ENCODE measurements at regions not wholly inside any gene's neighbourhood (a gene's known extent, or its start where the extent isn't known, plus 50 kb on each side); places are given as distances from the start of the nearest gene placed in this dataset.
"Not testable (repeated sequence)": the region's sequence is repeated elsewhere in the genome, so short reads cannot be mapped to it uniquely, and the experiment has no call there.

GRCh38 chrY:17511984-17512383, 368.0 kb downstream of the CDY2B start:
- H3K27me3 ChIP-seq; intact Hi-C loops (cut with DNase I); H3K4me1 ChIP-seq; H3K36me3 ChIP-seq; H3K9me3 ChIP-seq; DNase-seq; H3K27ac ChIP-seq; H3K4me3 ChIP-seq; ATAC-seq: not testable (repeated sequence)

- H3K27me3 ChIP-seq; ATAC-seq; H3K36me3 ChIP-seq; H3K9me3 ChIP-seq; intact Hi-C loops (cut with DNase I); H3K4me1 ChIP-seq; DNase-seq; H3K4me3 ChIP-seq; H3K27ac ChIP-seq: not testable (repeated sequence)
These were observed 368.5 kb downstream of the CDY2B start for GRCh38 chrY:17511476-17511875.

- H3K4me1 ChIP-seq; DNase-seq; H3K9me3 ChIP-seq; H3K27ac ChIP-seq; H3K27me3 ChIP-seq; intact Hi-C loops (cut with DNase I); H3K36me3 ChIP-seq; ATAC-seq; H3K4me3 ChIP-seq: not testable (repeated sequence)
These were observed 374.2 kb downstream of the CDY2B start for GRCh38 chrY:17505834-17506233.

- H3K27me3 ChIP-seq; H3K27ac ChIP-seq; ATAC-seq; DNase-seq; H3K9me3 ChIP-seq; H3K4me3 ChIP-seq; H3K36me3 ChIP-seq; H3K4me1 ChIP-seq; intact Hi-C loops (cut with DNase I): not testable (repeated sequence)
These were observed 395.3 kb downstream of the CDY2B start for GRCh38 chrY:17484763-17485162.

- H3K4me1 ChIP-seq; H3K27ac ChIP-seq; H3K27me3 ChIP-seq; intact Hi-C loops (cut with DNase I); H3K9me3 ChIP-seq; DNase-seq; H3K36me3 ChIP-seq; H3K4me3 ChIP-seq: not testable (repeated sequence)
- peak; percentile 39 for ATAC-seq
These were observed 395.9 kb downstream of the CDY2B start for GRCh38 chrY:17484157-17484556.

- H3K27me3 ChIP-seq; intact Hi-C loops (cut with DNase I); H3K27ac ChIP-seq; H3K9me3 ChIP-seq; H3K36me3 ChIP-seq; H3K4me1 ChIP-seq; H3K4me3 ChIP-seq; DNase-seq: not testable (repeated sequence)
- ATAC-seq = peak; percentile 73
These were observed 398.5 kb downstream of the CDY2B start for GRCh38 chrY:17481389-17482022.

- ATAC-seq = not testable (repeated sequence)
These were observed 408.0 kb downstream of the CDY2B start for GRCh38 chrY:17472068-17472467.

GRCh38 chrY:17459753-17460152, 420.3 kb downstream of the CDY2B start:
- H3K27ac ChIP-seq; H3K4me3 ChIP-seq; H3K36me3 ChIP-seq; H3K9me3 ChIP-seq; H3K4me1 ChIP-seq; DNase-seq; H3K27me3 ChIP-seq; intact Hi-C loops (cut with DNase I): not testable (repeated sequence)
- peak; percentile 93 for ATAC-seq

More at GRCh38 chrY:17472068-17472467, 408.0 kb downstream of the CDY2B start:
- H3K4me3 ChIP-seq; intact Hi-C loops (cut with DNase I); DNase-seq; H3K27me3 ChIP-seq; H3K27ac ChIP-seq; H3K9me3 ChIP-seq; H3K36me3 ChIP-seq; H3K4me1 ChIP-seq: not testable (repeated sequence)

- peak; percentile 50 for TF ChIP-seq CTCF (IDR thresholded peaks at IDR 0.05)
- H3K27me3 ChIP-seq = no peaks in the 10 kb centered on the region
- no peaks in the 10 kb centered on the region for H3K4me1 ChIP-seq
- ATAC-seq (no peak), DNase-seq (no peak)
- intact Hi-C loops (cut with DNase I) = no loop called here
- H3K27ac ChIP-seq = no peak overlapping the region
- H3K9me3 ChIP-seq = no peaks in the 10 kb centered on the region
- no peaks in the 10 kb centered on the region for H3K36me3 ChIP-seq
- H3K4me3 ChIP-seq = no peak overlapping the region
These were observed 449.4 kb downstream of the CDY2B start for GRCh38 chrY:17430570-17431166.

Data from upper lobe of right lung (tissue), 1 donor.